ENCODE measurements at regions not wholly inside any gene's neighbourhood (a gene's known extent, or its start where the extent isn't known, plus 50 kb on each side); places are given as distances from the start of the nearest gene placed in this dataset.

- no peak for TF ChIP-seq ZFX (IDR thresholded peaks at IDR 0.05; ENCODE audit: borderline replicate concordance)
- TF ChIP-seq CTCF (IDR thresholded peaks at IDR 0.05), result no peak
These were observed 147.2 kb upstream of the KLHL1 start for GRCh38 chr13:70255406-70255991.
